ENCODE measurements at regions not wholly inside any gene's neighbourhood (a gene's known extent, or its start where the extent isn't known, plus 50 kb on each side); places are given as distances from the start of the nearest gene placed in this dataset.

- no peaks in the 10 kb centered on the region for H3K4me1 ChIP-seq (ENCODE audit: control insufficient read depth, insufficient read depth, low read length, unreplicated experiment)
Measured at GRCh38 chr3:14274612-14274936, 96.0 kb downstream of the LSM3 start.

GRCh38 chr3:14274999-14275961 is 96.7 kb downstream of the LSM3 start:
- Histone ChIP-seq H3K27me3 (ENCODE audit: insufficient read depth, low read length) (peaks cover 1% of the 10 kb centered on the region; the same call in 1 of the 2 replicates), H3K27ac (ENCODE audit: low read depth, low read length) (no peak overlapping the region), H3K4me1 (ENCODE audit: control insufficient read depth, insufficient read depth, low read length, unreplicated experiment) (no peaks in the 10 kb centered on the region), H3K36me3 (ENCODE audit: insufficient read depth, low read length) (no peaks in the 10 kb centered on the region), H3K79me2 (ENCODE audit: control insufficient read depth, insufficient read depth, low read length, unreplicated experiment) (no peaks in the 10 kb centered on the region), H3K4me3 (ENCODE audit: low read depth, low read length) (no peak overlapping the region), H2AFZ (ENCODE audit: low read length, unreplicated experiment) (no peak overlapping the region)

More at GRCh38 chr3:14274612-14274936, 96.0 kb downstream of the LSM3 start:
- Histone ChIP-seq H2AFZ (ENCODE audit: low read length, unreplicated experiment) (no peak overlapping the region), H3K79me2 (ENCODE audit: control insufficient read depth, insufficient read depth, low read length, unreplicated experiment) (no peaks in the 10 kb centered on the region), H3K27ac (ENCODE audit: low read depth, low read length) (no peak overlapping the region), H3K27me3 (ENCODE audit: insufficient read depth, low read length) (peaks cover 8% of the 10 kb centered on the region; the same call in 1 of the 2 replicates), H3K4me3 (ENCODE audit: low read depth, low read length) (no peak overlapping the region), H3K36me3 (ENCODE audit: insufficient read depth, low read length) (no peaks in the 10 kb centered on the region)

GRCh38 chr3:14275962-14276909 is 97.6 kb downstream of the LSM3 start:
- no peak overlapping the region for H3K4me3 ChIP-seq (ENCODE audit: low read depth, low read length)
- H2AFZ ChIP-seq (ENCODE audit: low read length, unreplicated experiment) = no peak overlapping the region
- no peaks in the 10 kb centered on the region for H3K4me1 ChIP-seq (ENCODE audit: control insufficient read depth, insufficient read depth, low read length, unreplicated experiment)
- H3K27ac ChIP-seq (ENCODE audit: low read depth, low read length) = no peak overlapping the region
- no peaks in the 10 kb centered on the region for H3K27me3 ChIP-seq (ENCODE audit: insufficient read depth, low read length)
- no peaks in the 10 kb centered on the region for H3K79me2 ChIP-seq (ENCODE audit: control insufficient read depth, insufficient read depth, low read length, unreplicated experiment)
- no peaks in the 10 kb centered on the region for H3K36me3 ChIP-seq (ENCODE audit: insufficient read depth, low read length)

GRCh38 chr3:14277557-14277956 is 98.9 kb downstream of the LSM3 start:
- Histone ChIP-seq H2AFZ (ENCODE audit: low read length, unreplicated experiment) (no peak overlapping the region), H3K36me3 (ENCODE audit: insufficient read depth, low read length) (no peaks in the 10 kb centered on the region), H3K4me1 (ENCODE audit: control insufficient read depth, insufficient read depth, low read length, unreplicated experiment) (no peaks in the 10 kb centered on the region), H3K27ac (ENCODE audit: low read depth, low read length) (no peak overlapping the region), H3K27me3 (ENCODE audit: insufficient read depth, low read length) (no peaks in the 10 kb centered on the region), H3K79me2 (ENCODE audit: control insufficient read depth, insufficient read depth, low read length, unreplicated experiment) (no peaks in the 10 kb centered on the region), H3K4me3 (ENCODE audit: low read depth, low read length) (no peak overlapping the region)

GRCh38 chr3:14278265-14278798 is 99.7 kb downstream of the LSM3 start:
- no peak overlapping the region for H3K27ac ChIP-seq (ENCODE audit: low read depth, low read length)
- no peaks in the 10 kb centered on the region for H3K27me3 ChIP-seq (ENCODE audit: insufficient read depth, low read length)
- no peaks in the 10 kb centered on the region for H3K4me1 ChIP-seq (ENCODE audit: control insufficient read depth, insufficient read depth, low read length, unreplicated experiment)
- H3K4me3 ChIP-seq (ENCODE audit: low read depth, low read length) = no peak overlapping the region
- H3K36me3 ChIP-seq (ENCODE audit: insufficient read depth, low read length) = no peaks in the 10 kb centered on the region
- no peaks in the 10 kb centered on the region for H3K79me2 ChIP-seq (ENCODE audit: control insufficient read depth, insufficient read depth, low read length, unreplicated experiment)
- H2AFZ ChIP-seq (ENCODE audit: low read length, unreplicated experiment) = no peak overlapping the region

GRCh38 chr3:14278799-14279625 is 100.4 kb downstream of the LSM3 start:
- H3K79me2 ChIP-seq (ENCODE audit: control insufficient read depth, insufficient read depth, low read length, unreplicated experiment) = no peaks in the 10 kb centered on the region
- H3K27me3 ChIP-seq (ENCODE audit: insufficient read depth, low read length) = no peaks in the 10 kb centered on the region
- H3K4me3 ChIP-seq (ENCODE audit: low read depth, low read length) = no peak overlapping the region
- H2AFZ ChIP-seq (ENCODE audit: low read length, unreplicated experiment) = no peak overlapping the region
- no peak overlapping the region for H3K27ac ChIP-seq (ENCODE audit: low read depth, low read length)
- no peaks in the 10 kb centered on the region for H3K4me1 ChIP-seq (ENCODE audit: control insufficient read depth, insufficient read depth, low read length, unreplicated experiment)
- H3K36me3 ChIP-seq (ENCODE audit: insufficient read depth, low read length) = no peaks in the 10 kb centered on the region

- Histone ChIP-seq H3K27me3 (ENCODE audit: insufficient read depth, low read length) (no peaks in the 10 kb centered on the region), H3K79me2 (ENCODE audit: control insufficient read depth, insufficient read depth, low read length, unreplicated experiment) (no peaks in the 10 kb centered on the region), H3K27ac (ENCODE audit: low read depth, low read length) (no peak overlapping the region), H3K36me3 (ENCODE audit: insufficient read depth, low read length) (no peaks in the 10 kb centered on the region), H3K4me1 (ENCODE audit: control insufficient read depth, insufficient read depth, low read length, unreplicated experiment) (no peaks in the 10 kb centered on the region), H3K4me3 (ENCODE audit: low read depth, low read length) (no peak overlapping the region), H2AFZ (ENCODE audit: low read length, unreplicated experiment) (no peak overlapping the region)
Measured at GRCh38 chr3:14279626-14280061, 101.0 kb downstream of the LSM3 start.

- H2AFZ ChIP-seq (ENCODE audit: low read length, unreplicated experiment) = no peak overlapping the region
- no peak overlapping the region for H3K4me3 ChIP-seq (ENCODE audit: low read depth, low read length)
- no peaks in the 10 kb centered on the region for H3K36me3 ChIP-seq (ENCODE audit: insufficient read depth, low read length)
Measured at GRCh38 chr3:14280326-14280725, 101.7 kb downstream of the LSM3 start.

GRCh38 chr3:14281053-14281452 is 102.4 kb downstream of the LSM3 start:
- Histone ChIP-seq H2AFZ (ENCODE audit: low read length, unreplicated experiment) (no peak overlapping the region), H3K27ac (ENCODE audit: low read depth, low read length) (no peak overlapping the region), H3K4me1 (ENCODE audit: control insufficient read depth, insufficient read depth, low read length, unreplicated experiment) (no peaks in the 10 kb centered on the region), H3K79me2 (ENCODE audit: control insufficient read depth, insufficient read depth, low read length, unreplicated experiment) (no peaks in the 10 kb centered on the region), H3K36me3 (ENCODE audit: insufficient read depth, low read length) (no peaks in the 10 kb centered on the region), H3K4me3 (ENCODE audit: low read depth, low read length) (no peak overlapping the region), H3K27me3 (ENCODE audit: insufficient read depth, low read length) (0 out of 2 replicates have a peak, but pooled peaks cover 5% of the 10 kb centered on the region)

More at GRCh38 chr3:14280326-14280725, 101.7 kb downstream of the LSM3 start:
- H3K79me2 ChIP-seq (ENCODE audit: control insufficient read depth, insufficient read depth, low read length, unreplicated experiment) = no peaks in the 10 kb centered on the region
- no peaks in the 10 kb centered on the region for H3K4me1 ChIP-seq (ENCODE audit: control insufficient read depth, insufficient read depth, low read length, unreplicated experiment)
- 0 out of 2 replicates have a peak, but pooled peaks cover under 1% of the 10 kb centered on the region for H3K27me3 ChIP-seq (ENCODE audit: insufficient read depth, low read length)
- H3K27ac ChIP-seq (ENCODE audit: low read depth, low read length) = no peak overlapping the region
